CD4-positive, alpha-beta T cell treated with Interleukin-4 for 4 hours (primary cell): ENCODE measurements at regions not wholly inside any gene's neighbourhood (a gene's known extent, or its start where the extent isn't known, plus 50 kb on each side); places are given as distances from the start of the nearest gene placed in this dataset.
"Not testable (repeated sequence)": the region's sequence is repeated elsewhere in the genome, so short reads cannot be mapped to it uniquely, and the experiment has no call there.

Source experiments
- DNase-seq: peaks from one replicate; pipeline ENCODE4 v3.0.0-alpha.2; 2020

GRCh38 chr9:95783426-95783975 lies 92.0 kb upstream of the ERCC6L2 start:
- no peak for DNase-seq

- no peak for DNase-seq
Measured at GRCh38 chr9:95780751-95781150, 94.7 kb upstream of the ERCC6L2 start.

- DNase-seq: no peak
Measured at GRCh38 chr9:95780121-95780520, 95.4 kb upstream of the ERCC6L2 start.

GRCh38 chr9:95779597-95779996 lies 95.9 kb upstream of the ERCC6L2 start:
- DNase-seq: not testable (repeated sequence)

GRCh38 chr9:95778957-95779356 lies 96.5 kb upstream of the ERCC6L2 start:
- DNase-seq: no peak

GRCh38 chr9:95777136-95777535 lies 98.4 kb upstream of the ERCC6L2 start:
- DNase-seq: no peak

- DNase-seq: no peak
Measured at GRCh38 chr9:95776176-95776575, 99.3 kb upstream of the ERCC6L2 start.

GRCh38 chr9:95775191-95775590 lies 100.3 kb upstream of the ERCC6L2 start:
- DNase-seq: no peak

- DNase-seq: no peak
Measured at GRCh38 chr9:95773053-95773418, 102.5 kb upstream of the ERCC6L2 start.

GRCh38 chr9:95772320-95773052 lies 103.0 kb upstream of the ERCC6L2 start:
- DNase-seq: no peak

GRCh38 chr9:95771556-95772246 lies 103.8 kb upstream of the ERCC6L2 start:
- no peak for DNase-seq

GRCh38 chr9:95770653-95771131 lies 104.8 kb upstream of the ERCC6L2 start:
- no peak for DNase-seq

- no peak for DNase-seq
Measured at GRCh38 chr9:95769909-95770433, 105.5 kb upstream of the ERCC6L2 start.

- no peak for DNase-seq
Measured at GRCh38 chr9:95769473-95769872, 106.0 kb upstream of the ERCC6L2 start.

GRCh38 chr9:95766906-95767305 lies 108.6 kb upstream of the ERCC6L2 start:
- DNase-seq: no peak

GRCh38 chr9:95764533-95765319 lies 110.8 kb upstream of the ERCC6L2 start:
- no peak for DNase-seq

- no peak for DNase-seq
Measured at GRCh38 chr9:95763983-95764382, 111.5 kb upstream of the ERCC6L2 start.

- no peak for DNase-seq
Measured at GRCh38 chr9:95763006-95763405, 112.5 kb upstream of the ERCC6L2 start.

- DNase-seq: no peak
Measured at GRCh38 chr9:95762322-95762721, 113.2 kb upstream of the ERCC6L2 start.

GRCh38 chr9:95760791-95761190 lies 114.7 kb upstream of the ERCC6L2 start:
- DNase-seq: no peak

- DNase-seq: no peak
Measured at GRCh38 chr9:95757439-95757838, 118.1 kb upstream of the ERCC6L2 start.

GRCh38 chr9:95756986-95757385 lies 118.5 kb upstream of the ERCC6L2 start:
- no peak for DNase-seq

GRCh38 chr9:95756101-95756500 lies 119.4 kb upstream of the ERCC6L2 start:
- no peak for DNase-seq
